Stimulated activated naive B cell treated with anti-CD40 and anti-IgM and Interleukin-4, amounts not matched to agents 10 μg/mL and 1 μg/mL and 100 μg/mL, for 72 hours (primary cell): ENCODE measurements at regions not wholly inside any gene's neighbourhood (a gene's known extent, or its start where the extent isn't known, plus 50 kb on each side); places are given as distances from the start of the nearest gene placed in this dataset.
"Not testable (repeated sequence)": the region's sequence is repeated elsewhere in the genome, so short reads cannot be mapped to it uniquely, and the experiment has no call there.

Source experiments
- ATAC-seq, 2 donors: fragments of 150-1000 bp; cut with Tn5 transposase; replicated peaks; 2 replicates each; pipeline ENCODE4 v1.10.0; 2021; ENCODE audit warnings: moderate library complexity in 1 of 2
- DNase-seq: peaks from one replicate; pipeline ENCODE4 v3.0.0; 2021
- H3K27ac Mint-ChIP-seq: one replicate; pipeline ENCODE4 v1.8.0; 2022; ENCODE audit warnings: mild to moderate bottlenecking, mixed read lengths
- H3K27me3 Mint-ChIP-seq, 2 donors: one replicate each; pipeline ENCODE4 v1.8.0; 2022; ENCODE audit warnings: mixed read lengths in 2 of 2
- H3K36me3 Mint-ChIP-seq, 2 donors: one replicate each; pipeline ENCODE4 v1.8.0; 2022; ENCODE audit warnings: mixed read lengths in 2 of 2, mild to moderate bottlenecking in 1 of 2
- H3K4me1 Mint-ChIP-seq, 2 donors: one replicate each; pipeline ENCODE4 v1.8.0; 2022; ENCODE audit warnings: mixed read lengths in 2 of 2, mild to moderate bottlenecking in 1 of 2
- H3K4me3 Mint-ChIP-seq, 2 donors: one replicate each; pipeline ENCODE4 v1.8.0; 2022; ENCODE audit warnings: mild to moderate bottlenecking in 2 of 2, mixed read lengths in 2 of 2, moderate library complexity in 1 of 2
- H3K9me3 Mint-ChIP-seq, 2 donors: one replicate each; pipeline ENCODE4 v1.8.0; 2022; ENCODE audit warnings: mixed read lengths in 2 of 2, mild to moderate bottlenecking in 1 of 2

- Mint-ChIP-seq H3K27me3 (peaks cover 0 to 5% of the 10 kb centered on the region in 2 donors), H3K36me3 (peaks cover 0 to 3% of the 10 kb centered on the region in 2 donors), H3K4me3 (no peak overlapping the region), H3K4me1 (no peaks in the 10 kb centered on the region), H3K27ac (no peak overlapping the region), H3K9me3 (no peaks in the 10 kb centered on the region)
- ATAC-seq (no peak), DNase-seq (no peak)
These were observed 651.6 kb upstream of the MARCKS start for GRCh38 chr6:113205553-113205952.

- Mint-ChIP-seq H3K36me3 (peaks cover 0 to 3% of the 10 kb centered on the region in 2 donors), H3K27ac (no peak overlapping the region), H3K4me1 (no peaks in the 10 kb centered on the region), H3K4me3 (no peak overlapping the region), H3K27me3 (peaks cover 0 to 5% of the 10 kb centered on the region in 2 donors), H3K9me3 (no peaks in the 10 kb centered on the region)
- DNase-seq (no peak), ATAC-seq (no peak)
These were observed 648.4 kb upstream of the MARCKS start for GRCh38 chr6:113208726-113209125.

DNA sequence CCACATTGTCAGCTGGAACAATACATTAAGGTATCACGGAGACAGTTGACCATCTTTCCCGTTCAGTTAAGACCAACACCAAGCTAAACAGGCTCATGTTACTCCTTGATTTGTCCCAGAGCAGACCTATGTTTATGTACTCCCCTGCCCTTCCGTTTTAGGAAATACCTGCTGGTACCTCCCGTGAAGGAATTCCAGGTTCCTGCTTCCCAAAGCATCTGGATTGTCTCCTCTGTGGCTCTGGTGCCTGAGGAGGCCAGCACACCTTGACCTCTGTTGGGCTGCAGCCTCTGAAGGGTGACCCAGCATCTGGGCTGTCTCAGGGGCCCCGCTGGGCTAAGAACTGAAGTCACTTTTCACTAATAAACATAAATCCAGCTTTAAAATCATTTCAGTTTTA lies 647.8 kb upstream of the MARCKS start:
- Mint-ChIP-seq H3K36me3 (peaks cover 0 to 3% of the 10 kb centered on the region in 2 donors), H3K27ac (no peak overlapping the region), H3K4me1 (no peaks in the 10 kb centered on the region), H3K9me3 (no peaks in the 10 kb centered on the region), H3K27me3 (peaks cover 0 to 5% of the 10 kb centered on the region in 2 donors), H3K4me3 (no peak overlapping the region)
- ATAC-seq: no peak
- DNase-seq: no peak

GRCh38 chr6:113211170-113211569 lies 646.0 kb upstream of the MARCKS start:
- no peaks in the 10 kb centered on the region for H3K4me1 Mint-ChIP-seq
- ATAC-seq (no peak), DNase-seq (no peak)
- no peak overlapping the region for H3K4me3 Mint-ChIP-seq
- peaks cover 0 to 10% of the 10 kb centered on the region in 2 donors for H3K27me3 Mint-ChIP-seq
- H3K27ac Mint-ChIP-seq: no peak overlapping the region
- no peaks in the 10 kb centered on the region for H3K9me3 Mint-ChIP-seq
- H3K36me3 Mint-ChIP-seq: no peaks in the 10 kb centered on the region

DNA sequence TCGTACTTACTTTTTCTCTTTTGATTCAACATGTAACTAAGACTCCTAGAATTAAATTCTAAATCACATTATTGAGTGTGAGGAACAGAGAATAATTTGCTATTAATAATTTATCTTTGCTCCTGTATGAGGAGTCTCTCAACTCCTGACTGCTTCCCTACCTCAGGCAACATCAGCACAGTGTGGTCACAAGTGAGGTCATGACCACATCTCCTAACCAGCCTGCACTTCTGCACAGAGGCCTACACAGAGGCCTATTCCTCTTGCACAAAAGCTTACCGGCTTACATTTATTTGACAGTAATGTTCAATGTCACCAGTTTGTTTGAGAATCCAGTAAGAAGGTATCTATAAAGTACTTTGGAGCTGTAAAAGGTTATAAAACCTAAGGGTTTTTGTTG lies 637.4 kb upstream of the MARCKS start:
- no peak for ATAC-seq
- DNase-seq: no peak
- Mint-ChIP-seq H3K27ac (no peak overlapping the region), H3K9me3 (no peaks in the 10 kb centered on the region), H3K4me3 (no peak overlapping the region), H3K27me3 (peaks cover 0 to 9% of the 10 kb centered on the region in 2 donors), H3K36me3 (no peaks in the 10 kb centered on the region), H3K4me1 (no peaks in the 10 kb centered on the region)

DNA sequence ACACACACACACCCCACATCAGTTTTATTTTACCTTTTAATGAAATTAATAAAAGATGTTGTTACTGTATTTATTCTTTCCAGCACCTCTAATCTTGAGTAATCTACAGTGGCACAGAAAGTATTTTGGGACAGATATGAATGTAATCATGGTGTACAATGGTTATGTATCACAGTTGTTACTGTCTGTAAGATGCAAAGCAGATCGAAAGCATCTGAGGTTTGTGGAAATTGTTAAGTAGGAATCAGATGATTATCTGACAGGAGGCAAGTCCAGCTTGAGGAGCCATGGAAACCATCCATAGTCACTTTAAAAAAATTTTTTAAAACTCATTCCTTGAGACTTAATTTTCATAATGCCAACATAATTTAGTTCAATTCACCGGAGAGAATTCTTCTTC lies 636.3 kb upstream of the MARCKS start:
- peaks cover 0 to 1% of the 10 kb centered on the region in 2 donors for H3K9me3 Mint-ChIP-seq
- H3K36me3 Mint-ChIP-seq: no peaks in the 10 kb centered on the region
- H3K27me3 Mint-ChIP-seq: no peaks in the 10 kb centered on the region
- no peaks in the 10 kb centered on the region for H3K4me1 Mint-ChIP-seq
- H3K27ac Mint-ChIP-seq: no peak overlapping the region
- DNase-seq (no peak), ATAC-seq (no peak)
- no peak overlapping the region for H3K4me3 Mint-ChIP-seq

DNA sequence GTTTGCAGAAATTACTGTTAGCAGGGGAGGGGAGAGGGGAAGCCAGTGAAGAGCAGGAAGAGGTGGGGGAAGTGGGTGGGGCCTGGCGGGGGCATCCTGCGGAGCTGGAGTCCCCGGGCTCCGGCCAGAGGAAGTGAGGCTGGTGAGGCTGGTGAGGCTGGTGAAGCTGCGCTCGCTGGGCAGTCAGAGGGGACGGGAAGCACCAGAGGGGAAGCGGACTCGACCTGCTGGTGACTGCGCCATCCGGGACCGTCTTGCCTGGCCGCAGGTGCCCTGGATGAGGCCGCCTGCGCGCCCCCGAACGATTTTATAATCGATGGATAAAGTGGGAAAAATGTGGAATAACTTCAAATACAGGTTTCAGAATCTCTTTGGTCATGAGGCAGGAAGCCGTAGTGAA lies 635.3 kb upstream of the MARCKS start:
- peaks cover 0 to 1% of the 10 kb centered on the region in 2 donors for H3K9me3 Mint-ChIP-seq
- H3K4me1 Mint-ChIP-seq: no peaks in the 10 kb centered on the region
- DNase-seq (no peak), ATAC-seq (no peak)
- H3K27me3 Mint-ChIP-seq: no peaks in the 10 kb centered on the region
- no peak overlapping the region for H3K4me3 Mint-ChIP-seq
- no peaks in the 10 kb centered on the region for H3K36me3 Mint-ChIP-seq
- no peak overlapping the region for H3K27ac Mint-ChIP-seq

GRCh38 chr6:113246186-113246585 lies 611.0 kb upstream of the MARCKS start:
- no peak for ATAC-seq
- no peaks in the 10 kb centered on the region for H3K9me3 Mint-ChIP-seq

GRCh38 chr6:113248532-113248931 lies 608.6 kb upstream of the MARCKS start:
- DNase-seq (no peak), ATAC-seq (no peak)
- Mint-ChIP-seq H3K27me3 (peaks cover 18 to 41% of the 10 kb centered on the region in 2 donors), H3K27ac (no peak overlapping the region), H3K9me3 (peaks cover 6 to 8% of the 10 kb centered on the region in 2 donors), H3K36me3 (peaks cover 0 to 2% of the 10 kb centered on the region in 2 donors), H3K4me1 (peaks cover 0 to 1% of the 10 kb centered on the region in 2 donors), H3K4me3 (no peak overlapping the region)

More at GRCh38 chr6:113246186-113246585, 611.0 kb upstream of the MARCKS start:
- Mint-ChIP-seq H3K4me3 (no peak overlapping the region), H3K27me3 (peaks cover 18 to 33% of the 10 kb centered on the region in 2 donors), H3K4me1 (peaks cover 0 to 1% of the 10 kb centered on the region in 2 donors), H3K27ac (no peak overlapping the region), H3K36me3 (no peaks in the 10 kb centered on the region)
- DNase-seq: no peak

DNA sequence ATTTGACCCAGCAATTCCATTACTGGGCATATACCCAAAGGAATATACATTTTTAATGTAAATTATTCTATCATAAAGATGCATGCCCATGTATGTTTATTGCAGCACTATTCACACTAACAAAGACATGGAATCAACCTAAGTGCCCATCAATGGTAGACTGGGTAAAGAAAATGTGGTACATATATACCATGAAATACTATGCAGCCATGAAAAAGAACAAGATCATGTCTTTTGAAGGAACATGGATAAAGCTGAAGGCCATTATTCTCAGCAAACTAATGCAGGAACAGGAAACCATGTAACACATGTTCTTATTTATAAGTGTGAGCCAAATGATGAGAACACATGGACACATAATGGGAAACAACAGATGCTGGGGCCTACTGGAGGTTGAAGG lies 603.0 kb upstream of the MARCKS start:
- ATAC-seq, H3K4me1 Mint-ChIP-seq, H3K27ac Mint-ChIP-seq, H3K4me3 Mint-ChIP-seq, DNase-seq, H3K36me3 Mint-ChIP-seq: not testable (repeated sequence)
- Mint-ChIP-seq H3K9me3 (peaks cover 12 to 13% of the 10 kb centered on the region in 2 donors), H3K27me3 (peaks cover 16 to 25% of the 10 kb centered on the region in 2 donors)

GRCh38 chr6:113258771-113259170 lies 598.4 kb upstream of the MARCKS start:
- no peak overlapping the region for H3K27ac Mint-ChIP-seq
- H3K9me3 Mint-ChIP-seq: peaks cover 11 to 12% of the 10 kb centered on the region in 2 donors
- H3K4me1 Mint-ChIP-seq: no peaks in the 10 kb centered on the region
- peaks cover 4 to 14% of the 10 kb centered on the region in 2 donors for H3K27me3 Mint-ChIP-seq
- ATAC-seq: no peak
- H3K4me3 Mint-ChIP-seq: no peak overlapping the region
- H3K36me3 Mint-ChIP-seq: no peaks in the 10 kb centered on the region
- DNase-seq: no peak

GRCh38 chr6:113271437-113271836 lies 585.7 kb upstream of the MARCKS start:
- ATAC-seq (no peak), DNase-seq (no peak)
- Mint-ChIP-seq H3K4me1 (no peaks in the 10 kb centered on the region), H3K9me3 (peaks cover 20 to 21% of the 10 kb centered on the region in 2 donors), H3K36me3 (peaks cover 0 to 3% of the 10 kb centered on the region in 2 donors), H3K27ac (no peak overlapping the region), H3K4me3 (no peak overlapping the region), H3K27me3 (no peaks in the 10 kb centered on the region)

DNA sequence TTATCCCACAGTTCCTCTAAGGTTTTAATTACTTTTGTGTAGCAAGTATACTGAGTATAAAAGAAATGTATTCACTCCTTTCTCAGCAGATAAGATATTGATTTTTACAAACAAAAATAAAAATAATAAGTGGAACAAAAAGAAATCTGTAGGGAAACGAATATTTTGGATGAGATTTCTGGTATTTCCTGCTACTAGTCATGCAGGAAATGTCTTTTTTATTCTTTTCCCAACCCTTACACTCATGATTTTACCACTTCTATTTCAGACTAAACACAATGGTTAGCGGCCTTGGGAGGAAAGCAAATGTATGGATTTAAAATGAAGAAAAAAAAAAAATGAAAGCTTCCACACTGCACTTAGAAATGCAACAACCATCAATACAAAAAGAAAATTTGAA lies 580.5 kb upstream of the MARCKS start:
- peaks cover 3 to 4% of the 10 kb centered on the region in 2 donors for H3K9me3 Mint-ChIP-seq
- H3K36me3 Mint-ChIP-seq: no peaks in the 10 kb centered on the region
- no peaks in the 10 kb centered on the region for H3K27me3 Mint-ChIP-seq
- ATAC-seq (no peak), DNase-seq (no peak)
- no peak overlapping the region for H3K4me3 Mint-ChIP-seq
- peaks cover 0 to 2% of the 10 kb centered on the region in 2 donors for H3K4me1 Mint-ChIP-seq
- no peak overlapping the region for H3K27ac Mint-ChIP-seq

GRCh38 chr6:113277111-113277510 lies 580.0 kb upstream of the MARCKS start:
- H3K36me3 Mint-ChIP-seq: no peaks in the 10 kb centered on the region
- peaks cover 0 to 2% of the 10 kb centered on the region in 2 donors for H3K4me1 Mint-ChIP-seq
- DNase-seq: no peak
- H3K9me3 Mint-ChIP-seq: peaks cover 3 to 4% of the 10 kb centered on the region in 2 donors
- H3K27me3 Mint-ChIP-seq: no peaks in the 10 kb centered on the region
- ATAC-seq: no peak
- no peak overlapping the region for H3K4me3 Mint-ChIP-seq
- H3K27ac Mint-ChIP-seq: no peak overlapping the region

- ATAC-seq: no peak
- Mint-ChIP-seq H3K9me3 (peaks cover 0 to 6% of the 10 kb centered on the region in 2 donors), H3K27ac (no peak overlapping the region), H3K27me3 (peaks cover 4 to 10% of the 10 kb centered on the region in 2 donors), H3K36me3 (no peaks in the 10 kb centered on the region), H3K4me1 (peaks cover 0 to 2% of the 10 kb centered on the region in 2 donors), H3K4me3 (no peak overlapping the region)
- no peak for DNase-seq
These were observed 576.1 kb upstream of the MARCKS start for GRCh38 chr6:113281014-113281413.

DNA sequence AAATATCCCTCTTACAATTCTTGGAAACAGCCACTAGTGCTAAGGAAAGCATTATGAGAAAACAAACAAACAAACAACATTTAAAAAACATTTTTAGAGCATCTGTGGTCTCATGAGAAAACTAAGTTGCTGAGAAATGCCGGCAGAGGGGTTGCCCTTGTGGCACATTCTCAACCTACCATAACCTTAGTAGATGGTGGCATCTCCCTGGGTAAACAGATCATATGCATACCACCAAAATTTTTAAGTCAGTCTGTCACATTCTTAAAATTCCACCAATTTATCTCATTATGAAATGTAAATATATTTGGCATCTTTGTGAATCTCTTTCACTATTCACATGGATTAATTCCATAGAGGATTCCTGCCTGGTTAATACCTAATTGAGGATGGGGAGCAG lies 575.7 kb upstream of the MARCKS start:
- Mint-ChIP-seq H3K27ac (no peak overlapping the region), H3K27me3 (peaks cover 4 to 10% of the 10 kb centered on the region in 2 donors), H3K4me1 (peaks cover 0 to 2% of the 10 kb centered on the region in 2 donors), H3K4me3 (no peak overlapping the region), H3K36me3 (no peaks in the 10 kb centered on the region), H3K9me3 (peaks cover 3 to 6% of the 10 kb centered on the region in 2 donors)
- DNase-seq (no peak), ATAC-seq (no peak)
